ENCODE measurements at regions not wholly inside any gene's neighbourhood (a gene's known extent, or its start where the extent isn't known, plus 50 kb on each side); places are given as distances from the start of the nearest gene placed in this dataset.

GRCh38 chr22:48138427-48138826 lies 1376.0 kb downstream of the TBC1D22A start:
- DNase-seq (no peak), ATAC-seq (no peak)
- H3K9me3 ChIP-seq, result no peaks in the 10 kb centered on the region
- H3K4me1 ChIP-seq, result no peaks in the 10 kb centered on the region
- no peak overlapping the region for H3K4me3 ChIP-seq
- intact Hi-C loops (cut with DNase I), result loop anchor here in 1 of 2 donors (10.0 kb wide), 1 partner anchor 146 kb away; no protein-coding TSS in a partner anchor
- no peaks in the 10 kb centered on the region for H3K36me3 ChIP-seq (ENCODE audit: insufficient read depth in 1 of 2, low read depth in 1 of 2)
- H3K27me3 ChIP-seq (ENCODE audit: insufficient read depth in 3 of 3, low read length in 2 of 3), result peaks cover 0 to 15% (median 0%) of the 10 kb centered on the region in 3 donors
- no peak for TF ChIP-seq CTCF (IDR thresholded peaks at IDR 0.05)
- 59 to 81% (median 62%) methylated on average over 3 of the region's 3 CpGs for WGBS, 3 donors
- no peak overlapping the region for H3K27ac ChIP-seq

GRCh38 chr22:48137640-48138039 lies 1375.2 kb downstream of the TBC1D22A start:
- no peak for TF ChIP-seq CTCF (IDR thresholded peaks at IDR 0.05)
- no peaks in the 10 kb centered on the region for H3K9me3 ChIP-seq
- no peak for ATAC-seq
- DNase-seq, result no peak
- H3K4me1 ChIP-seq, result no peaks in the 10 kb centered on the region
- intact Hi-C loops (cut with DNase I), result loop anchor here in 1 of 2 donors (10.0 kb wide), 1 partner anchor 147 kb away; no protein-coding TSS in a partner anchor
- whole genome bisulfite sequencing, 3 donors, result 33 to 40% (median 35%) methylated on average over 10 of the region's 10 CpGs
- H3K36me3 ChIP-seq (ENCODE audit: insufficient read depth in 1 of 2, low read depth in 1 of 2), result no peaks in the 10 kb centered on the region
- H3K4me3 ChIP-seq, result no peak overlapping the region
- no peak overlapping the region for H3K27ac ChIP-seq
- peaks cover 0 to 12% (median 0%) of the 10 kb centered on the region in 3 donors for H3K27me3 ChIP-seq (ENCODE audit: insufficient read depth in 3 of 3, low read length in 2 of 3)

GRCh38 chr22:48135592-48135991 lies 1373.1 kb downstream of the TBC1D22A start:
- 69 to 81% (median 76%) methylated on average over 8 of the region's 8 CpGs for WGBS, 3 donors
- no peak for TF ChIP-seq CTCF (IDR thresholded peaks at IDR 0.05)
- Histone ChIP-seq H3K4me3 (no peak overlapping the region), H3K9me3 (no peaks in the 10 kb centered on the region), H3K27ac (no peak overlapping the region), H3K27me3 (ENCODE audit: insufficient read depth in 3 of 3, low read length in 2 of 3) (peaks cover 0 to 7% (median 0%) of the 10 kb centered on the region in 3 donors), H3K36me3 (ENCODE audit: insufficient read depth in 1 of 2, low read depth in 1 of 2) (no peaks in the 10 kb centered on the region), H3K4me1 (no peaks in the 10 kb centered on the region)
- ATAC-seq (no peak), DNase-seq (no peak)
- intact Hi-C loops (cut with DNase I), result loop anchor here in 1 of 2 donors (10.0 kb wide), 1 partner anchor 149 kb away; no protein-coding TSS in a partner anchor

DNA sequence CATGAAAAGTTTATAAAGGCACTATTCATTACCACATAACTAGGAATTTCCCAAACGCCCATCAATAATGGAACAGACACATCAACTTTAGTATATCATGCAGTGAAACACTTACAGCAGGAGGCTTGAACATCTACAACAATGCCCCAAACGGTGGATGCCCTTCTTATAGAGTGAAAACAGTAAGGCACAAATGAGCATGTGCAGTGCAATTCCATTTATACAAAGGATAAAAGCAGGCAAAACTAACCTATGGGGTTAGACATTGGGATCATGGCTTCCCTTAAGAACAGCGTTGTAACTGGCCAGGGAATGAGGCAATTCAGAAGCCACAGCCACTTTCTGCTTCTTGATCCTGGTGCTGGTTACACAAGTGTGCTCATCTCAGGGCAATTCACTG lies 1363.0 kb downstream of the TBC1D22A start:
- no peak overlapping the region for H3K4me3 ChIP-seq
- ATAC-seq (no peak), DNase-seq (no peak)
- 61 to 77% (median 65%) methylated on average over 3 of the region's 3 CpGs for WGBS, 3 donors
- TF ChIP-seq CTCF (IDR thresholded peaks at IDR 0.05), result no peak
- H3K27ac ChIP-seq, result no peak overlapping the region
- intact Hi-C loops (cut with DNase I), result no loop called here
- H3K36me3 ChIP-seq (ENCODE audit: insufficient read depth in 1 of 2, low read depth in 1 of 2), result no peaks in the 10 kb centered on the region
- no peaks in the 10 kb centered on the region for H3K4me1 ChIP-seq
- peaks cover 5% of the 10 kb centered on the region for H3K9me3 ChIP-seq
- no peaks in the 10 kb centered on the region for H3K27me3 ChIP-seq (ENCODE audit: insufficient read depth in 3 of 3, low read length in 2 of 3)

- no peak for DNase-seq
- Histone ChIP-seq H3K4me1 (no peaks in the 10 kb centered on the region), H3K9me3 (peaks cover 5% of the 10 kb centered on the region), H3K36me3 (ENCODE audit: insufficient read depth in 1 of 2, low read depth in 1 of 2) (no peaks in the 10 kb centered on the region), H3K27me3 (ENCODE audit: insufficient read depth in 3 of 3, low read length in 2 of 3) (peaks cover 0 to 2% (median 0%) of the 10 kb centered on the region in 3 donors), H3K27ac (no peak overlapping the region), H3K4me3 (no peak overlapping the region)
- intact Hi-C loops (cut with DNase I), result no loop called here
- WGBS, 3 donors, result 91 to 94% (median 92%) methylated on average over 16 of the region's 16 CpGs
- ATAC-seq, result no peak
- TF ChIP-seq CTCF (IDR thresholded peaks at IDR 0.05), result no peak
Observed at GRCh38 chr22:48121984-48122383, 1359.5 kb downstream of the TBC1D22A start.

Measured in psoas muscle (tissue), 7 donors.